Activated gamma-delta T cell treated with anti-CD3 and anti-CD28 coated beads, Interleukin-2, amount 50 U/mL, for 16 hours (primary cell): ENCODE measurements at regions not wholly inside any gene's neighbourhood (a gene's known extent, or its start where the extent isn't known, plus 50 kb on each side); places are given as distances from the start of the nearest gene placed in this dataset.

ENCODE experiments used
- DNase-seq: peaks from one replicate; pipeline ENCODE4 v3.0.0-alpha.2; 2020; ENCODE audit warnings: low read depth

DNA sequence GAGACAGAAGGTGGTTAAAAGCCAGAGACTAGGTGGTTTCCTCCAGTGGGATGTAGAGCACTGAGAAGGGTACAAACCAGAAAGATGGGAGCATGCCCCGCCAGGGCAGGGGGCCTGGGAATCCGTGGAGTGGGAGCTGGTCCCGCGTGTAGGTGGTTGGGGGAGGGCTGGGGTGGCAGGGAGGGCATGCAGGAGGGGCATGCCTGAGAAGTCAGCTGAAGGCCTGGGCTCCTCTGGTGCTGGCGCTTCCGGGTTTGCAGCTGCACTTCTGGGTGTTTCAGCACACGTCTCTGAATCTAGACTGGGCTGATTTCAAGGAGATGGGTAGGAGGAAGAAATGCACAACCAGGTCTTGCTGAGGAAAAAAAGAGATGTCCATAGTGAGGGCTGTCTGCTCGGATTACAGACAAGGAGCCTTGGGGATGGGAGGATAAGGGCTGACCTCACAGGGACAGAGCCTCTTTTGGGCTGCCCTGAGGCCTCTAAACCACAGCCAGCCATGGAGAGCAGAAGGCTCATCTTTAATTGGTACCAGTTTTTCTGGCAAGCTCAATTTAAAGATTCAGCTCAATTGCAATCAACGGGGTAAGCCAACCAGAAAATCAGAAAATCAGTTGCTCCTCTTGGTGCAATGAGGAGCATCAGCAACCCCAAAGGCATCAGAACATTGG, 151.9 kb downstream of the FAM43A start:
- no peak for DNase-seq

- no peak for DNase-seq
Observed at GRCh38 chr3:194838236-194838635, 152.6 kb downstream of the FAM43A start.

DNA sequence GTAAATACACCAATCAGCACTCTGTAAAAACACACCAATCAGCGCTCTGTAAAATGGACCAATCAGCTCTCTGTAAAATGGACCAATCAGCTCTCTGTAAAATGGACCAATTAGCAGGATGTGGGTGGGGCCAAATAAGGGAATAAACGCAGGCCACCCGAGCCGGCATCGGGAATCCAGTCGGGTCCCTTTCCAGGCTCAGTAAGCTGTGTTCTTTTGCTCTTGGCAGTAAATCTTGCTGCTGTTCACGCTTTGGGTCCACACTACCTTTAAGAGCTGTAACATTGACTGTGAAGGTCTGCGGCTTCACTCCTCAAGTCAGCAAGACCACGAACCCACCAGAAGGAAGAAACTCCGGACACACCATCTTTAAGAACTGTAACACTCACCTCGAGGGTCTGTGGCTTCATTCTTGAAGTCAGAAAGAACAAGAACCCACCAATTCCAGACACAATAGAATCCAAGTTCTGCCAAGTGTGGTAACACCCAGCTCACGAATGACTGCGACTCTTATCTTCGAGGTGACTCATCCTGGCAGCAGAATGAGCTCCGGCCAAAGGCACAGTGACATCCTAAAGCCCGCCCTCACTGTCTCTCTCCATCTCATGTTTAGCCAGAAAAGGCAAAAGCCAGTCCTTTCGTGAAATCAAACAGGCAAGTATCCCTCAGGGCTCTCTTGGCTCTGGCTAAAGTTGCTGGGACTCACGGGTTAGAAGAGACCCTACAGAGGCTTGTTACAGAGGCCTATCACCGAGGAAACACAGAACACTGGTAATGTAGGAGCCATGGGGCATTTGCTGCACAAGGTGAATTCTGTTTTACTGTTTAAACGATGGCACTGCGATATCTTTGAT, 155.2 kb downstream of the FAM43A start:
- DNase-seq: no peak

DNA sequence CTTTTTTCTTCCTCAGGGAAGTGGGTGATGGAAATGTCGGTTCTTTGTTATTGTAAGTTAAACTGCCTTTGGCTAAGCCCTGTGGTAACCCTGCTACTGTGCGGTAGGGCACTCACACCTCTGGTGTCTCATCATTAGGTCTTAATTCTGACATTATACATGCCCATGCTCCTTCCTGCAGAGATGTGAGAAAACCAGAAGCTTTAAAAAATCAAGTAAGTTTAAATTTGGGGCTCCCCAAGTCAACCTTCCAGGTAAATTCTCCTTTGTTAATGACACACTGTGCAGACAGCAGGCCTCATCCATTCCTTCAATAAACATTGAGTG, 155.8 kb downstream of the FAM43A start:
- no peak for DNase-seq

DNA sequence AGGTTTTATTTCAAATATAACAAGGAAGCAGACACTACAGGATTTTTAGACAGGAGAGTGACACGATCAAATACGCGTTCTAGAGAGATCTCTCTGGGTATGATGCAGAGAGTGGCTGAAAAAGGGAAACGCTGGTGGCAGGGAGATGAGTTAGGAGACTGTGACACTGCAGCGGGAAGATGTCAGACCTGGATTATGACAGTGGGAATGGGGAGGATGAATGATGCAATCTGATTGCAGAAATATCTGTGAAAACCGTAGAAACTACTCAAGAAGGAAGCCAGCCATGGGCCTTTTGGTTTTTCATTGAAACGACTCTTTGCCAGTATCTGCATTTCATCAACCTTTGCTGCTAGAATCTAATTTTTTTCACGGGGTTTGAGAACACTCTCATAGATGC, 157.9 kb downstream of the FAM43A start:
- no peak for DNase-seq

- DNase-seq: no peak
Observed at GRCh38 chr3:194844046-194844445, 158.4 kb downstream of the FAM43A start.

DNA sequence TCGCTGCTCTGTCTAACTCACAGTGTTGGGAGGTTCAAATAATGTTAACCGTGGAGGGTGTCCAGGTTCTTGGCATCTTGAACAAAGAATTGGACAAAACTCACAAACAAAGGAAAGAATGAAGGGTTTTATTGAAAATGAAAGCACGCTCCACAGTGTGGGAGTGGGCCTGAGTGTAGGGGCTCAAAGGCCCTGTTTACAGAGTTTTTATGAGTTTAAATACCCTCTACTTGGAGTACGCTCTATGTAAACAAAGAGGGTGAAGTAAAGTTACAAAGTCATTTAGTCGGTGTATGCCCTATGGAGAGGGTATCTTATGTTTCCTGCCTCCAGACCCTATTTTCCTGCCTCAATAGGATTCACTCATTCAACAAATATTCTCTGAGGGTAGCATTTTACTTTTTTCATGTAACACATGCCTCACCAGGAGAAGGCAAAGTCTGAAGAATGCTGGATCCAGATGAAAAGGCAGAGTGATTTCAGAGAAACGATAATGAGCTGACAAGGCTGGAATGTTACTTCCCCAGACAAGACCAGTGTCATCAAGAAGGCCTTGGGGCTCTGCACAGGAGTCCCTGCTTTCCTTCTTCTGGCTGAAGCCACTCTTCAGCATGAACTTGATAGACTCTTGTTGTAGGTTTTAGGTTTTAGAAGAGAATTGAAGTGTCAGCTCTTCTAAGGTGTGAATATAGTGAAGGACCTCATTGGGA, 163.6 kb downstream of the FAM43A start:
- no peak for DNase-seq

- no peak for DNase-seq
Observed at GRCh38 chr3:194851254-194851653, 165.6 kb downstream of the FAM43A start.

DNA sequence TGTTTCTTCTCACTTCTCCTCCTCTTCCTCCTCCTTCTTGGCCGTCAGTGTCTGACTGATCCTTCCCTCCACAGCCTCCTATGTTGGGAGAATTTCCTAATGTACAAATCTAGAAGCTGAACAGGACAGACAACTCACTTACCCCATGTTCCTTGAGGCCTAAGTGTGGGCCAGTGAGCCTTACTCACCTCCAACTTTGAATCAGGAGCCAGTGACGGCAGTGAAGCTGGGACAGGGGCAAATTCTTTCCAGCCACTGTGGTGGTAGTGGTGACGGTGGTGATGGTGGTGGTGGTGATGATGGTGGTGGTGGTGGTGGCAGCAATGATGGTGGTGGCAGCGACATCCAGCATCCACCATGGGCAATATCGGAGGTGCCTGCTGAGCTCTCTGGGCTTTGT, 166.3 kb downstream of the FAM43A start:
- DNase-seq: no peak

- DNase-seq: no peak
Observed at GRCh38 chr3:194852345-194852744, 166.7 kb downstream of the FAM43A start.

DNA sequence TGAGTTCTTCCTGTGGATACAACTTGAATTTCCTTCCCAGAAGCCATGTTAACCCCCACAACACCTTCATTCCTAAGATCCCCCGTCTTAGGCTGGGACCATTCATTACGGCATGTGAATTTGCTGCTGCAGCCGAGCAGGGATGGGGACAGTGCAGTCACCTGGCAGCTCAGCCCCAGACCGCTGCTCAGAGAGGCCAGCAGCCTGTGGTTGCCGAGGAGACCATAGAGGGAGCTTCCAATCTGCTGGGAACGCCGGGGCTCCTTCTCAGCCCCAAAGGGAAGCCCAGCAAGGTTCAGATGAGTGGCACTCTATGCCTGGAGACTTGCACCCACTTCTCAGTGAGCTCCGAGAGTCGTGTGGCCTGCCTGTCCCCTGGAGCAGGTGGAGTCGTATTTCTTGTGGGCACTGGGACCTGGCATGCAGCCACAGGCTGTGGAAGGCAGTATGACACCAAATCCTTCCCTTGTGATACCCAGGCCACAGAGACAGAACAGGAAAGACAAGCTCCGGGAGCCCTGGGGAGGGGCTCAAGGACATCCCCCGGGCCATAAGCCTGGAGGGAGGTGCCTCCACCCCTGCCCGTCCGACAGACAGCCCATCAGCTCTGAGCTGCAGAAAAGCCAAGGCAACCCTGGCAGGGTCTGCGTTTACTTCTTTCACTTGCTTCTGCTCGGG, 167.3 kb downstream of the FAM43A start:
- no peak for DNase-seq

- no peak for DNase-seq
Observed at GRCh38 chr3:194854206-194854605, 168.5 kb downstream of the FAM43A start.

DNA sequence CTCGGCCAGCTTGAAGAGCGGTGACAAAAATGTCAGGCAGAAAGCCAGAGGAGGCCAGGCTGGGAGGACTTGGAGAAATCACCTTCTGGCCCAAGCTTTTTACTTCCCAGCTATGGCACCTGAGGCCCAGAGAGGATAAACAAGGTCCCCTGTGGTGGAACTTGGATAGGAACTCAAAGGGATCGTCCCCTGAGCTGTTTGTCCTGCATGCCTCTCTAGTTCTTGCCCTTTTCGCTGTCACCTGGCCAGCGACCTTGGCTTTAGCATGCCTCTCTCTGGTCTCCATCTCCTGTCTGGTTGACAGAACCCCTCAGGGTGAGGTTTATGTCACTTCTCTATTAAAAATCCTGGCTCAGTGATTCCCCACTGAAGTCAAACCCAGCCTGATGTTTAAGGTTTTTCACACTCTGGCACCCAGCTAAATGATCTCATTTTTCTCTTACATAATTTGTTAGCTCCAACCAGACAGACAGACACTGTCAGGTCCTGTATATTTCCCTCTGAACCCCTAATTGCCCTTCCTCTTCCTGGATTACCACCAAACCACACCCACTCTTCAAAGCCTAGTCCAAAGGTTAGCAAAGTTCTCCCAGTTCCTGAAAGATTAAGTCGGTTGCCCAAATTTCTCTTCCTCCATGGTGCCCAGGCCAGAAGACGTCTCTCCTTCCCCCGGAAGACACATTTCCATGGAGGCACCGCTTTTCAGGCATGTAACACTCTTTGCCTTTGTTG, 169.1 kb downstream of the FAM43A start:
- no peak for DNase-seq

GRCh38 chr3:194856296-194856695, 170.6 kb downstream of the FAM43A start:
- no peak for DNase-seq

DNA sequence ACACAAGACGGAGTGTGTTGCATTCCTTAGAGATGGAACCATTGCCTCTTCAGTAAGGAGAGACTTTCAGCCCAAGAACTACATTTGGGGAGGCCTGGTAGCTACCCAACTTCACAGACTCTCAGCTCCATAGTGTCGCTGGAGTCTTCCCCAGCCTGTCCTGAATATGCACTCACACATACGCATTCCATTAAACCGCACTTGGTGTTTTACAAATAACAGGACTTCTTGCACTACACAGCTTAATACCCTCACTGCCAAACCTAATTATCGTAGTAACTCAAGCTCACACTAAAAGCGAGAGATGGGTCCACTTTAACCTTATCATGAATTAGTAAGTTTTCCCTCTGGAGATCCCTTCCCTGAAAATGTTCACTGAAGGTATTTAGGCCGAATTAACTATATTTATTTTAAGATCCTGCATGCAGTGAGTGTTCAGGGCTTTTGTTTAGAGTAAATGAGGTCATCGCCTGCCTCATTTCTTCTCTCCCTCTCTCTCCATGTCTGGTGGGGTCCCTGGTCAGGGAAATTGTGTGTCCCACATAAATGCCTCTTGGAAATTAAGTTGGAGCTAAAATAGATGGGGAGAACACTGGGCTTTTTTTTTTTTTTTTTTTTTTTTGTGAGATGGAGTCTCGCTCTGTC, 171.9 kb downstream of the FAM43A start:
- DNase-seq: no peak

- DNase-seq: no peak
Observed at GRCh38 chr3:194858382-194858781, 172.7 kb downstream of the FAM43A start.

- no peak for DNase-seq
Observed at GRCh38 chr3:194860725-194861124, 175.0 kb downstream of the FAM43A start.

DNA sequence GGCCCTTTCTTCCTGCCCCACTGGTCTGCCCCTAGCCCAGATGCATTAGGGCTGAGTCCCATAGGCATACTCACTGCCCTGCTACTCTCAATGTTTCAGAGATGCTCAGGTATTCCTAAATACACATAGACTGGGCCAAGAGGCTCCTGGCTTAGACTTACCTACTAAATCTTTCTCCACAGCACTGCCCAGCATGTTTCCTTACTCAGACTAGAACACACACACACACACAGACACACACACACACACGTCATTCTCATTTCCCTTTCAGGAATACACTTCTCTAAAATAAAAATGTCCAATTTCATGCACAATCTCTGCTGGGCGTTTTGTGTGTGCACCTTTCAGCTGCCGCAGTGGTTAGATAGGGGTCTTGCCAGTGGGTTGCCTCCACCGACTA, 175.7 kb downstream of the FAM43A start:
- DNase-seq: no peak

DNA sequence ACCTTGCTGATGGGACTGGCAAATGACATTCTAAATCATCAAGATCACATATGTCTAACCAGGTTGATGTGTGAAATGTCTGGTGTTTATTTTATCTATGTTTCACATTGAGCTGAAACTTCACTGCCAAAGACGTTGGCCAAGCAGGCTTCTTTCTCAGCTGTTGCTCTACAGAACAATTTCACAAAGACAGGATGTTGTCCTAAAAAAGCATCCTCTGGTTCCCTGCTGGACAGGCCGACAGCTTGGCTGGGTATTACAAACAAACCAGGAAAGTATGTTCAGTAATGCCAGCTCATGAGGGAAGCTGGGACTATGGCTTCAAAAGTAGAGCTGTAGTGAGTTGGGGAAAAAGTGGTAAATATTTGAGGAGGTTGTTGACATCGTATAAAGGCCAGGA, 179.4 kb downstream of the FAM43A start:
- DNase-seq: no peak

DNA sequence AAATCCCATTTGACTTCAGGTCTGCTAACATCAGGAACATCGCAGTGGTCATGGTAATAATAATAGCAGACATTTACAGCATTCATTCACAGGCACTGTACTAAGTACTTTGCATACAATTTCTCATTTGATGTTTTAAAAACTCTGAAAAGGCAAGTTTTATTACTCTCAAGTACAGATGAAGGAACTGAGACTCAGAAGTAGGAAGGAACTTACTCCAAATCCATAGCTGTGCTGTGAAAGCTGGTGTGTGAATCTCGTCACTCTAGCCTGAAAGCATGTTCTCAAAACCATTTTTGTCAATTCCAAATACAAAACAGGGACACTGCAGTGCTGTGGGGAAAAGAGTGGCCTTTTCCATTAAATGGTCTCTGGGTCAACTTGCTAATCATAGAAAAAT, 179.9 kb downstream of the FAM43A start:
- DNase-seq: no peak

DNA sequence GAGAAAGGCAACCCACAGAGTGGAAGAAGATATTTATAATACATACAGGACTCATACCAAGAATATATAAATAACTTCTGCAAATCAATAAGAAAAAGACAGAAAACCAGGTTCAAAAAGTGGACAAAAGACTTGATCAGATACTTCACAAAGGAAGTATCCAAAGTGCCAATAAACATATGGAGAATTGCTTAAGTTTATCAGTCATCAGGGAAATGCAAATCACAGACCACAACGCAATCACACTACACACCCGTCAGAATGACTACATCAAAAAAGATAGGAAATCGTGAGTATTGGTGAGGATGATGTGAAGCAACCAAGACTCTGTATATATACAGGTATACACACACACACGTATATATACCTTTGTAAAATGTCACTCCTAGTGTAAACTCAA, 180.6 kb downstream of the FAM43A start:
- no peak for DNase-seq
